H1 (cell line): ENCODE measurements at regions not wholly inside any gene's neighbourhood (a gene's known extent, or its start where the extent isn't known, plus 50 kb on each side); places are given as distances from the start of the nearest gene placed in this dataset.

Source experiments
- CTCF ChIA-PET: fragments of 300-600 bp; sonication (Branson Sonifier 250); formaldehyde crosslinking; loops from one replicate; lab custom pipeline; 2021; ENCODE audit not compliant: partially characterized antibody; lab: Charles Lee
- POLR2A ChIA-PET: fragments of 300-600 bp; sonication (Branson Sonifier 250); formaldehyde crosslinking; loops from one replicate; lab custom pipeline; 2021; ENCODE audit warnings: inconsistent platforms; ENCODE audit not compliant: partially characterized antibody; lab: Charles Lee
- DNase-seq, 2 experiments: peaks; one replicate each; pipeline versions ENCODE4 v3.0.0 to v3.0.0-alpha.2; 2010 to 2022; ENCODE audit warnings: low spot score in 2 of 2, low read depth in 1 of 2, mixed read lengths in 1 of 2
- FAIRE-seq: peaks from 2 replicates; lab custom pipeline; 2011; peaks lifted over from hg19 to GRCh38; lab: Jason Lieb, UNC
- H2AFZ ChIP-seq: 2 replicates; pipeline ENCODE4 v1.8.1; 2012; ENCODE audit warnings: low read length, inconsistent platforms
- H2AK5ac ChIP-seq: 2 replicates; pipeline ENCODE4 v1.6.1; 2013; ENCODE audit warnings: low read depth, low read length
- H2BK120ac ChIP-seq: replicated peaks from 2 replicates; pipeline ENCODE3; 2013; ENCODE audit warnings: low read depth, low read length, inconsistent platforms
- H2BK12ac ChIP-seq: 2 replicates; pipeline ENCODE4 v1.6.1; 2013; ENCODE audit warnings: low read depth, low read length
- H2BK15ac ChIP-seq: 2 replicates; pipeline ENCODE4 v1.6.1; 2013; ENCODE audit warnings: low read length
- H2BK20ac ChIP-seq: 2 replicates; pipeline ENCODE4 v1.6.1; 2013; ENCODE audit warnings: low read length
- H2BK5ac ChIP-seq: 2 replicates; pipeline ENCODE4 v1.6.1; 2013; ENCODE audit warnings: low read depth, low read length
- H3K14ac ChIP-seq: 2 replicates; pipeline ENCODE4 v1.6.1; 2013; ENCODE audit warnings: inconsistent platforms; ENCODE audit not compliant: insufficient read length
- H3K18ac ChIP-seq: 2 replicates; pipeline ENCODE4 v1.6.1; 2013; ENCODE audit warnings: low read length; ENCODE audit errors: extremely low read depth
- H3K23ac ChIP-seq: 2 replicates; pipeline ENCODE4 v1.6.1; 2013; ENCODE audit warnings: inconsistent platforms; ENCODE audit not compliant: insufficient read length
- H3K23me2 ChIP-seq: 2 replicates; pipeline ENCODE4 v1.6.1; 2013; ENCODE audit warnings: low read depth, low read length
- H3K27ac ChIP-seq: 2 replicates; pipeline ENCODE4 v1.6.1; 2011; ENCODE audit warnings: low read depth, low read length, inconsistent platforms
- H3K27me3 ChIP-seq, 4 experiments: replicated peaks in 1 of 4; 1 replicate in 1 of 4; 2 replicates in 3 of 4; pipeline versions ENCODE4 v1.6.1 to v1.8.1; 2011 to 2013; ENCODE audit warnings: low read length in 3 of 4, mild to moderate bottlenecking in 3 of 4, inconsistent platforms in 2 of 4, mixed read lengths in 2 of 4, moderate library complexity in 1 of 4; ENCODE audit not compliant: control insufficient read depth in 3 of 4, insufficient read depth in 3 of 4; ENCODE audit errors: extremely low read depth in 1 of 4
- H3K36me3 ChIP-seq, 4 experiments: 2 replicates each; pipeline versions ENCODE4 v1.6.1 to v1.8.1; 2011 to 2013; ENCODE audit warnings: mild to moderate bottlenecking in 4 of 4, low read length in 3 of 4, moderate library complexity in 2 of 4, control low read depth in 1 of 4, inconsistent platforms in 1 of 4; ENCODE audit not compliant: insufficient read depth in 4 of 4, control insufficient read depth in 2 of 4
- H3K4ac ChIP-seq: replicated peaks from 2 replicates; pipeline ENCODE3; 2013; ENCODE audit warnings: low read length, low read depth, mixed read lengths, inconsistent platforms; ENCODE audit not compliant: insufficient read length
- H3K4me1 ChIP-seq, 4 experiments: replicated peaks in 1 of 4; 1 replicate in 1 of 4; 2 replicates in 3 of 4; pipeline versions ENCODE4 v1.6.1 to v1.8.1; 2011 to 2013; ENCODE audit warnings: low read length in 3 of 4, inconsistent platforms in 2 of 4, mixed read lengths in 1 of 4; ENCODE audit not compliant: insufficient read depth in 4 of 4, control insufficient read depth in 3 of 4
- H3K4me2 ChIP-seq, 2 experiments: 2 replicates each; pipeline versions ENCODE4 v1.6.1 to v1.8.1; 2011 to 2013; ENCODE audit warnings: low read depth in 2 of 2, low read length in 2 of 2, control low read depth in 1 of 2, inconsistent platforms in 1 of 2, mild to moderate bottlenecking in 1 of 2; ENCODE audit not compliant: insufficient read depth in 1 of 2
- H3K4me3 ChIP-seq, 4 experiments: fragments of 200-600, 300-600 bp in 1 of 4; sonication (generic), shearing (Covaris generic), sonication (Bioruptor Twin) in 1 of 4; 2 replicates each; pipeline versions ENCODE4 v1.5.1 to v1.8.1; 2011 to 2016; ENCODE audit warnings: low read length in 4 of 4, low read depth in 3 of 4, control low read depth in 2 of 4, inconsistent platforms in 2 of 4, mild to moderate bottlenecking in 2 of 4, mixed read lengths in 1 of 4, moderate library complexity in 1 of 4; ENCODE audit not compliant: insufficient read depth in 2 of 4; ENCODE audit errors: extremely low read depth in 1 of 4
- H3K56ac ChIP-seq: replicated peaks from 2 replicates; pipeline ENCODE3; 2013; ENCODE audit warnings: low read depth, mild to moderate bottlenecking, mixed read lengths, low read length, inconsistent platforms; ENCODE audit not compliant: insufficient read length
- H3K79me1 ChIP-seq: 2 replicates; pipeline ENCODE4 v1.6.1; 2013; ENCODE audit warnings: low read depth, low read length, control low read depth
- H3K79me2 ChIP-seq, 2 experiments: 2 replicates each; pipeline versions ENCODE4 v1.6.1 to v1.8.1; 2012 to 2013; ENCODE audit warnings: low read length in 2 of 2, mild to moderate bottlenecking in 2 of 2, inconsistent platforms in 1 of 2; ENCODE audit not compliant: insufficient read depth in 2 of 2, control insufficient read depth in 1 of 2
- H3K9ac ChIP-seq, 4 experiments: replicated peaks in 1 of 4; 1 replicate in 1 of 4; 2 replicates in 3 of 4; pipeline versions ENCODE4 v1.6.1 to v1.8.1; 2011 to 2013; ENCODE audit warnings: low read depth in 3 of 4, low read length in 3 of 4, control low read depth in 2 of 4, mild to moderate bottlenecking in 2 of 4, moderate library complexity in 2 of 4, inconsistent platforms in 1 of 4; ENCODE audit errors: extremely low read depth in 1 of 4
- H3K9me3 ChIP-seq, 2 experiments: 2 replicates each; pipeline versions ENCODE4 v1.6.1 to v1.8.1; 2012 to 2013; ENCODE audit warnings: mild to moderate bottlenecking in 2 of 2, moderate library complexity in 2 of 2, control low read depth in 1 of 2, inconsistent platforms in 1 of 2, low read depth in 1 of 2, low read length in 1 of 2, mixed read lengths in 1 of 2; ENCODE audit not compliant: insufficient read depth in 2 of 2
- H4K20me1 ChIP-seq, 2 experiments: replicated peaks in 1 of 2; 2 replicates each; pipeline versions ENCODE3 to v1.8.1; 2011 to 2013; ENCODE audit warnings: inconsistent platforms in 2 of 2, low read length in 2 of 2, mild to moderate bottlenecking in 1 of 2; ENCODE audit not compliant: insufficient read depth in 2 of 2, control insufficient read depth in 1 of 2
- H4K5ac ChIP-seq: 2 replicates; pipeline ENCODE4 v1.6.1; 2013; ENCODE audit warnings: low read length, low read depth, mixed read lengths, inconsistent platforms; ENCODE audit not compliant: insufficient read length
- H4K8ac ChIP-seq: 2 replicates; pipeline ENCODE4 v1.8.0; 2013; ENCODE audit warnings: mild to moderate bottlenecking, moderate library complexity, low read length, inconsistent platforms; ENCODE audit not compliant: insufficient read depth; ENCODE audit errors: extremely low read depth
- H4K91ac ChIP-seq: replicated peaks from 2 replicates; pipeline ENCODE3; 2013; ENCODE audit warnings: low read length, mixed read lengths, inconsistent platforms; ENCODE audit not compliant: insufficient read length
- ASH2L ChIP-seq: fragments of 200-600, 300-600 bp; sonication (generic); IDR thresholded peaks from one replicate; pipeline ENCODE4 v1.7.1; 2017; ENCODE audit warnings: low read length
- BACH1 ChIP-seq: IDR thresholded peaks from 2 replicates; pipeline ENCODE4 v1.6.1; 2012; ENCODE audit warnings: low read length, improper control_type of control experiment
- CTCF ChIP-seq, 3 experiments: IDR thresholded peaks; 1 replicate in 2 of 3; 2 replicates in 1 of 3; pipeline versions ENCODE4 v1.5.1 to v1.6.1; 2011; ENCODE audit warnings: low read length in 3 of 3, mild to moderate bottlenecking in 3 of 3, inconsistent platforms in 2 of 3, low read depth in 1 of 3, moderate library complexity in 1 of 3; ENCODE audit not compliant: insufficient read depth in 1 of 3; ENCODE audit errors: control extremely low read depth in 1 of 3
- FOSL1 ChIP-seq: IDR thresholded peaks from 2 replicates; pipeline ENCODE4 v1.6.1; 2011; ENCODE audit warnings: mild to moderate bottlenecking, low read depth, low read length, moderate library complexity; ENCODE audit not compliant: insufficient read depth
- KDM4A ChIP-seq: IDR thresholded peaks from one replicate; pipeline ENCODE4 v1.7.1; 2012; ENCODE audit warnings: low read depth, mild to moderate bottlenecking, moderate library complexity, low read length, inconsistent platforms; ENCODE audit not compliant: severe bottlenecking
- NRF1 ChIP-seq: IDR thresholded peaks from 2 replicates; pipeline ENCODE4 v1.6.1; 2011; ENCODE audit warnings: mild to moderate bottlenecking, low read depth, low read length, improper control_type of control experiment
- PHF8 ChIP-seq: fragments of 200-600 bp; sonication (generic); conservative IDR thresholded peaks from 2 replicates; pipeline ENCODE4 v1.7.1; 2012; ENCODE audit warnings: low read depth, mild to moderate bottlenecking, inconsistent platforms, low read length, moderate library complexity
- RBBP5 ChIP-seq: IDR thresholded peaks from 2 replicates; pipeline ENCODE4 v1.7.1; 2012; ENCODE audit warnings: low read depth, mild to moderate bottlenecking, inconsistent platforms, low read length, moderate library complexity, borderline replicate concordance
- RFX5 ChIP-seq: IDR thresholded peaks from 2 replicates; pipeline ENCODE4 v1.6.1; 2011; ENCODE audit warnings: low read depth, low read length, improper control_type of control experiment, borderline replicate concordance
- SIN3A ChIP-seq, 2 experiments: IDR thresholded peaks in 1 of 2; conservative IDR thresholded peaks in 1 of 2; 2 replicates each; pipeline ENCODE4 v1.6.1; 2011 to 2012; ENCODE audit warnings: low read length in 2 of 2, improper control_type of control experiment in 1 of 2, low read depth in 1 of 2, mild to moderate bottlenecking in 1 of 2
- SP4 ChIP-seq: IDR thresholded peaks from 2 replicates; pipeline ENCODE4 v1.6.1; 2012; ENCODE audit warnings: low read length, inconsistent platforms
- SUZ12 ChIP-seq: fragments of 200-600 bp; sonication (generic); IDR thresholded peaks from 2 replicates; pipeline ENCODE4 v1.6.1; 2012; ENCODE audit warnings: mild to moderate bottlenecking, inconsistent platforms, low read length, moderate library complexity, mixed read lengths
- TEAD4 ChIP-seq: IDR thresholded peaks from 2 replicates; pipeline ENCODE4 v1.6.1; 2012; ENCODE audit warnings: low read depth, low read length, inconsistent platforms, mixed read lengths
- WGBS, 2 experiments: shearing (Covaris generic) in 1 of 2; methylation state at CpG; one replicate each; pipeline versions ENCODE4 v1.1.6 to v1.1.7; 2013 to 2015; ENCODE audit warnings: low lambda C conversion rate in 2 of 2, mixed read lengths in 2 of 2, inconsistent platforms in 1 of 2, low coverage in 1 of 2, missing lambda C conversion rate in 1 of 2; ENCODE audit not compliant: insufficient replicate concordance in 2 of 2, insufficient coverage in 1 of 2, insufficient read length in 1 of 2; ENCODE audit errors: extremely low coverage in 1 of 2, missing lambda C conversion rate in 1 of 2; 5-methylcytosine and 5-hydroxymethylcytosine counted together

- Histone ChIP-seq H3K18ac (no peak overlapping the region), H3K79me1 (no peaks in the 10 kb centered on the region), H2BK120ac (no peak overlapping the region), H3K4me1 (no peaks in the 10 kb centered on the region), H2BK15ac (no peak overlapping the region), H3K4me3 (no peak overlapping the region), H4K8ac (no peak overlapping the region), H3K14ac (no peak overlapping the region), H3K56ac (no peak overlapping the region), H3K27ac (no peak overlapping the region), H4K91ac (no peak overlapping the region), H3K23ac (no peak overlapping the region), H3K4ac (no peak overlapping the region), H4K5ac (no peak overlapping the region), H3K4me2 (no peak overlapping the region), H3K27me3 (no peaks in the 10 kb centered on the region), H3K23me2 (no peaks in the 10 kb centered on the region; the same call in 1 of the 2 replicates), H3K79me2 (no peaks in the 10 kb centered on the region), H2AK5ac (no peak overlapping the region), H2BK12ac (no peak overlapping the region), H2AFZ (no peak overlapping the region), H4K20me1 (no peaks in the 10 kb centered on the region), H3K9ac (no peak overlapping the region), H3K9me3 (no peaks in the 10 kb centered on the region), H3K36me3 (no peaks in the 10 kb centered on the region), H2BK5ac (no peak overlapping the region), H2BK20ac (no peak overlapping the region)
- ChIA-PET CTCF (no interaction called here), POLR2A (no interaction called here)
- no peak for FAIRE-seq
- 87% methylated on average over 3 of the region's 3 CpGs; no CpG with 5 or more reads in 1 of the 2 experiments for WGBS, 2 experiments
- DNase-seq: no peak
- TF ChIP-seq NRF1 (no peak), SP4 (no peak), ASH2L (no peak), RFX5 (no peak), FOSL1 (no peak), BACH1 (no peak), SUZ12 (no peak), KDM4A (no peak), TEAD4 (no peak), PHF8 (no peak), SIN3A (conservative IDR thresholded peaks at IDR 0.05 in 1 of 2, IDR thresholded peaks at IDR 0.05 in 1 of 2; ENCODE audit: low read depth in 1 of 2, low read length in 2 of 2) (no peak), CTCF (IDR thresholded peaks at IDR 0.05; ENCODE audit: control extremely low read depth in 1 of 3, insufficient read depth in 1 of 3, low read depth in 1 of 3, low read length in 3 of 3) (no peak), RBBP5 (no peak)
Measured at GRCh38 chr16:51567911-51568310, 416.8 kb upstream of the SALL1 start.
